NCI-H146 (cell line): ENCODE measurements at regions not wholly inside any gene's neighbourhood (a gene's known extent, or its start where the extent isn't known, plus 50 kb on each side); places are given as distances from the start of the nearest gene placed in this dataset.
"Not testable (repeated sequence)": the region's sequence is repeated elsewhere in the genome, so short reads cannot be mapped to it uniquely, and the experiment has no call there.

Experiments used
- DNase-seq: peaks from one replicate; lab custom pipeline; 2025; lab: John Stamatoyannopoulos, UW

DNA sequence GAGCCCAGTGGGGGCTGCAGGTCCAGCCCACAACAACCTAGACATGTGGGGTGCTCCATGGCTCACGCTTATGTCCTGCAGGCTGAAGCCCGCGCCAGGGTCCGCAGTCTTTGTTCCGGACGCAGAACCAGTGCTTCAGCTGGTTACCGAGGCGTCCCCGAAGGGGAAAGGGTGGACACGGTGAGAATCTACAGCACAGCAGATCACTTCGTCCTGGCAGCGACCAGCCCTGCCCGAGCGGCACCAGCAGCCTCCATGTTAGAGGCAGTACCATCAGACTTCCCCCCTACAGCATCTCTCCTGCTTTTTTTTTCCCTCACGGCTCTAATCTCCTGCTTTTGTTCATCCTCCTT, 1736.4 kb downstream of the TP53TG3F start:
- DNase-seq: no peak

DNA sequence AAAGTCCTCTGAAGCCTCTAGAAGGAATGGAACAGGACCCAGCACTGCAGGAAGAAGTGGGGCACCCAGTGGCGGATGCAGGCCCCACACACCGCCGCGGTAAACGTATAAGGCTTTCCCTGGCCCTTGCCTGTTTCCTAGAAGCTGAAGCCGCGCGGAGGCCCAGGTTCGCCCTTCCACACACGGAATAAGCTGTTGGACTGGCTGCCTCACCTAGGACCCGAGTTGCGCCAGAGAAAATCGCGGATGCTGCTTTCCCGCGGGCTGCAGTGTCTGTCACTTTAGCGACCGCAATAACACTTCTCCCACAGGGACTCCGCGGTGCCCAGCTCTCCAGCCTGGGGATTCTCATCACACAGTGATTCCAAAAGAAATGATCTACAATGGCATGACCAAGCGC, 1736.9 kb downstream of the TP53TG3F start:
- DNase-seq: no peak

DNA sequence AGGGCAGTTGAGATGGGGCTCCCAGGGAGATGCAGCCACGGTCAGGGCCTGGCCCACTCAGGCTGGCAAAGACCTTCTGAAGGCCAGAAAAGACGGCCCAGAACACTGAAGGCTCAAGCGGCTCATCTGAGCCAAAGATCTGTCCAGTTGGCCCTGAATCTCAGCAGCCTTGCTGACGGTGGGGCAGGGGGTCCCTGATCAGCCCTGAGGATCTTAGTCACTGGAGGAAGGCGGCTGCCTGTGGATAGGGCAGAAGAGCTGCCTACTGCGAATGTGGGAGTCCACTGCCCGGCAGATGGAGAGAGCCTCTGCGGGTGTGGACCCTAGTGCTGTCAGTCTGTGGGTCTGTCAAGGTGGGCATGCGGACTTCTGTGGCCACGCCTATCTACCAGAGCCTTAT, 1738.2 kb downstream of the TP53TG3F start:
- DNase-seq: no peak

DNA sequence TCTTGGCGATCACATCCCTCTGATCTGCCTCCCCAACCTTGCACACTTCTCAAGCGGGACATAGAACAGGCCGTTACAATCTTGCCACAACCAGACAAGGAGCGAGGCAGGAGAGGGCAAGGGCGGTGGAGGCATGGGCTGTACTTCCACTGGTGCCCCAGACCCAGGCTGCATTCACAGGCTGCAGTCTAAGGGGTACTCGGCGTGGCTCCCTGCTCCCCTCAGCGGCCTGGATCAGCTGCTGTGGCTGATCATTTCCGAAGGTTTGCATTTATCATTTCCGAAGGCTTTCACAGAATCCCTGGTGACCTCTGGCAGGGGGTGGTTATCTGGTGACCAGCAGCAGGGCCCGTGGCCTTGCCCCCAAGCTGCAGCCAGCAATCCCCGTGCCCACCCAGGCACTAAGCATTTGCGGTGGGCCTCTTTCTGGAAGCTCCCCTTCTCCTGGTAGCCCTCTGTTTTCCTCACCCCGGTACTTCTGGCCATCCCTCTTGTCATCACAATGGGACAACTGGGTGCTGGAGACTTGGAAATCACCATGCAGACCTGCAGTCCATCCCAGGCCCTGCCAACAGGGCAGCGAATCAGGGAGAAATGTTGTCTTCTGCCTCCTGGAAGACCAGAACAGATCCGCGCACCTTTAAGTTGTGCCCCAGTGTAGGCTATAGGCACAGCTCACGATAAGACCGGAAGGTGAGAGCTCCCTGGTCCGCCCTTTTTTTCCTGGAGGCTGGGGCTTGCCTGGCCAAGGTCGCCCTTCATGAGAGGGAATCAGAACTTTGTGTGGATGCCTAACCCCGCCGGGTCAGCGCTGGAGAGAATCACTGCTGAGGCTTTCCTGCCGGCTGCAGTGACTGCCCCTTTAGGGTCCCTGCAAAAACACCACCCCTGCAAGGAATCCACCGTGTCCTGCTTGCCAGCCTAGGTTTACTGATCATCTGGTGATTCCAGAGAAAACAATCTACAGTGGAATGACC, 1739.1 kb downstream of the TP53TG3F start:
- DNase-seq: no peak

DNA sequence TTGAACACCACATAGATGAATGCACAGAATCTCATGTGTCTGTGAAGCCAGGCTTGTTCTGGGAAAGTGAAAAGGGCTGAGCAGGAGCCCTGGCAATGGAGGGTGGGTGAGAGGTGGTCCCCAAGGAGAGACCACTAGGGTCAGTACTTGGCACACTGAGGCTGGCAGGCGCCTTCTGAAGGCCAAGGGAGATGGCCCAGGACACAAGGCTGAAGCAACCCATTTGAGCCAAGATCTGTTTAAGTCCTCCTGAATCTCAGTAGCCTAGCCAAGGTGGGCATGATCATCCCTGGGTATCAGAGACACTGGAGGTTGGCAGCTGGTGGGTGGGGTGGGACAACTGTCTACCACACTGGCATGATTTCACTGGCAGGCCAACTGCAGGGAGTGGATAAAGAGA, 1741.2 kb downstream of the TP53TG3F start:
- DNase-seq: no peak

DNA sequence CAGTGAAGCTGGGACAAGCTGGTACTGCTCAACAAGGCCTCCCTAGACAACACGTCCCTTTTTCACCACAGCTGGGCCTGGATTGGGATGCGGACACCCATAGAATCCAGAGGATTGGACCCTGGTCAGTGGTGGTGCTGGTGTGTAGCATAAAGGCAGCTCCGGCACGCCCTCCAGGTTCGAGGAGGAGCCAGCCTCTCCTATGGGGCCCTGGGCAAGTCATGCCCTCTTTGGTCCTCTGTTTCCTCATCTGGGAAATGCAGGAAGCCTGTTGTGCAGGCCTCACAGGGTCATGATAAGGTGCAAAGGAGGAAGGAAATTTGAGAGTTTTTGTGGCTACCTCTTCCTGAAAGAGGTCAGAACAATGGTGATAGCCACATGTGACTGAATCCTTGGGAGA, 1741.7 kb downstream of the TP53TG3F start:
- no peak for DNase-seq

DNA sequence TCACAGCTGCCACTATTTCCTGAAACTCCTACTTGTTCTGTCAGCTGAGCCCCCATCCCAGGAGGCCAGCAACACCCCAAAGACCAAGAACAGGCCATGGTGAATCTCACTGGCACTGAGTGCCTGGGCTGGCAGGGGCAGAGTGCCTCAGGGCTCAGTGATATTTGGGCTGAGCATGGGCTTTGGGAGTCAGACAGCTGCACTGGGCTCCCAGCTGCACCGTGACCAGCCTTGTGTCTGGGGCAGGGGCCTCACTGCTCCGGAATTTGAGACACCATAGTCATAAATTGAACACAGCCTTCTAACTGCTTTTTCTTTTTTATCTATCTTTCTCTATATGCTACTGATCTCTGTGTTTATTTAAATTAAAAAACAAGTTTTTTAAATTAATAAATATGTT, 1744.2 kb downstream of the TP53TG3F start:
- no peak for DNase-seq

DNA sequence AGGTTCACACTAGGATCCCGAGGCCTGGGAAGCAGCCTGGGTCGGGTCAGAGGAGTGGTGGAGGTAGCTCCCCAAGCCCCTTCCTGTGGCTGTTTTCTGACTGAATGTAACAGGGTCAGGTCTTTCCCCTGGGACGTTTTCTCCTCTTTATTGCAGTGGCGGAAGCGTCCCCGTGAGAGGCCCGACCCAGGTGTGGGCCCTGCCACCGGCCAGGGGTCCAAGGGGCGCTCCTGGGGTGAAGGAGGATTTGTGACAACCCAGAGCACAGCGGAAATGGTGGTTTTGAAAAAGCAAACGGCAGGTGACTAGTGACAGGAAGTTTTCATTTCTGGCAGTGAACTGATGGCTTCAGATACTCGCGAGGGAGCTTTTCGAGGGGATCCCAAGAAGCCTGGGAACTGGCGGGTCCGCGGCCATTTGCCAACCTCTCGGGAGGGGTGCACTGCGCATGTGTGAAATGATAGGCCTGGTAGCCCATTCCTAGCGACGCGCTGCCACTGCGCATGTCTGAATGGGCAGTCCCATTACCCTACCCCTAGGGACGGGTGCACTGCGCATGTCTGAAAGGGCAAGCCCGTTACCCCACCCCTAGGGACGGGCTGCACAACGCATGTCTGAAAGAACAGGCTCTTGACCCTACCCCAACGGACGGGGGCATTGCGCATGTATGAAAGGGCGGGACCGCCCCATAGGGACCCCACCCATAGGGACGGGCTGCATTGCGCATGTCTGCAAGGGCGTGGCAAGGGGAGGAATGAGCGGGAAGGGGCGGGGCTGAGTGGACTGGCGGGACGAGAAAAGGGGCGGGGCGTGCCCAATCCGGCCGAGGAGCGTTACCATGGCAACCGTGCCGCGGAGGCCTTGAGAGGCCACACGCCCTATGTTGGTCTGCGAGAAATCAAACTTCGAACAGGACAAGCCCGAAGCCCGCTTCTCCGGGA, 1747.9 kb downstream of the TP53TG3F start:
- DNase-seq: peak; percentile 25

DNA sequence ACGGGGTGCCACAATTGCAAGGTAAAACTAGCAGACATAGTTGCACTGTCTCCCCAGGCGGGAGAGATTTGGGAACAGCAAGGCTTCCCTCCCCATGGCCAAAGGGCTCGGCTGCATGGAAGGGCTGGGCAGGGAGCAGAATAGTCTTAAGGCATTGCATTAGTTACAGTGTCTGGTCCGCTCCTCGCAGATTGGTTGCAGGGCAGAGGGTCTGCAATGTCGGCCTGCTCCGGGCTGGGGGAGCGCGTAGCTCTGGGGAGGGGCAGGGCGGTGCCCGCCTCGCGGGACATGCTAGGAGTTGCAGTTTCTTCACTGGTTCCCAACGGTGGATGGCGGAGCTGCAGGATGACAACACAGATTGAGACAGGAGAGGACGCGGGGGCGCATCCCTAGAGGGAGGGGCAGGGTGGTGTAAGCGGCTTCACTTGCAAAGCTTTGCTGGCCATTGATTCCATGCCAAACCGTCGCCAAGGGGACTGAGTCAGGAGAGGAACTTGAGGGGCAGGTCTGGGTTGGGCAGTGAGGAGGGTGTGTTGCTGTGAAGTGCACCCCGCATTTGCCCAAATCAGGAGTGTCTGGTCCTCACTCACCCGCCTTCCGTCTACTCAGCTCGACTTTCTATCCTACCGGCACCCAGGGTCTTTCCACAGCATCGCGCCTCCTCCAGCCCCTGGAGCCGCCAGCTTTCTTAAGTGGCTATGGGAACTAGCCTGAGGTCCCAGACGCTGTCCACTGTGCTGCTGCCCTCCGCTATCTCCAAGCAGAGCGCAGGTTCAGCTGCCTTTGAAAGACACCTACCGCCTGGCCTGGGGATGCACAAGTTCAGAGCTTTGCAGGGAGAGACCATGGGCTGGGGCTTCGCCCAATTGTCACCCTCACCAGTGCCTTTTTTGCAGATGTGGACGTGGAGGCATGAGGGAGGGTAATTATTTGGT, 1748.9 kb downstream of the TP53TG3F start:
- no peak for DNase-seq

DNA sequence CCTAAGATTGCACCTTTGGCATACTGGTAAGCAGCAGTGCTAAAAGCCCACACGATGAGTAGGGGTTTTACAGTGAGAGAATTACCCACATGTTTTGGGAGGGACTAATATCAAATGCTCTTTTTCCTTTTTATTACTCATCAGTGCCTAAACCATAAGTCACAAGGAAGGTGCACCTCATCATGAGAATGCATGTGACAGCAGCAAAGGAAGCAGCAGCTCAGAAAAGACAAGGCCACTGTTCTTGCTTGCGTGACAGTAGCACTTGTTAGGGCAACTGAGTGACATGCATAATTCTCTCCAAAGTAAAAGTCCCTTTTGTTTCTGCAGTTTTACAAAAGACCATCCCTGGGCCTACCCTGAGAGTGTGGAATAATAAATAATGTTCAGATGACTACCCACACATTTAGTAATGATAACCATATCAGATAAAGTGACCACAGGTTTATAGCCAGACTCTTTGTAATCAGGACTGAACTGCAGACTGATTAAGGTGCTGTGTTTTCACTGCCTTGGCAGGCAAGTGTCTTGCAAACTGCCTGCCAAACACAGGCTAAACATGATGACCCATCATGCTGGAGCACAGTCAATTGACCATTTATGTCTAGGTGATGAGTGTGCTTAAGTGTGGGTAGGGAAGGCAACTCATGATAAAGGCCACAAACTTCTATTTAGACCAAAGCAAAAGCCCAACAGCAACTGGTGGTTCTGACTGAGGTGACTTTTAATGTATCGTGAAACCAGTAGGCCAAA, 1751.4 kb downstream of the TP53TG3F start:
- DNase-seq: no peak

DNA sequence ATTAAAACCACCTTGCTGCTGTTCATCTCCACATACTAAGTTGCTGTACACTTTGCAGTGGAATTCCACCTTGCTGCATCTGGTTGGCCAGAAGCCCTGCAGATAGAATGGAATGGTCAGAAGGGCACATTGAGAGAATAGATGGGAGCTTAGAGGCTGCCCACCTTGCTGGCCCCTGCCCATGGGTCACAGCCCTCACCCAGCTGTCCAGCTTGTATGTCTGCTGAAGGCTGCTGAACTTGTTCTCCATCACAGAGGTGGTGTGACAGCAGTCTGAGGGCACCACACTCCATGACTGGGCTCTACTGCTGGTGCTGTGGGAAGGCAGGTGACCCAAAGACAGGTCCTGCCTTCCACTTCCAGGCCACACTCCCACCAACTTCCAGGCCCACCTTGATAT, 1755.4 kb downstream of the TP53TG3F start:
- DNase-seq: no peak

DNA sequence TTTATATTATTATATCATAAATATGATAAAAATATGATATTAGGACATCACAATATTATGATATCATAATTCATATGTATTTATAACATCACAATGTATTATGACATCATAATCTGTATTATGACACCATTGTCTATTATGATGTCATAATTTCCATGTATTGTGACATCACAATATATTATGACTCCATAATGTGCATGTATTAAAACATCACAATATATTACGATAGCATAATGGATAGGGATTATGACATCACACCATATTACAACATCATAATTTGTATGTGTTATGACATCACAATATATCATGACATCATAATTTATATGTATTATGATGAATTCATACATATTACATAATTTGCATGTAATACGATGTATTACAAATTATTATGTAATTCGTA, 1755.9 kb downstream of the TP53TG3F start:
- DNase-seq: no peak

DNA sequence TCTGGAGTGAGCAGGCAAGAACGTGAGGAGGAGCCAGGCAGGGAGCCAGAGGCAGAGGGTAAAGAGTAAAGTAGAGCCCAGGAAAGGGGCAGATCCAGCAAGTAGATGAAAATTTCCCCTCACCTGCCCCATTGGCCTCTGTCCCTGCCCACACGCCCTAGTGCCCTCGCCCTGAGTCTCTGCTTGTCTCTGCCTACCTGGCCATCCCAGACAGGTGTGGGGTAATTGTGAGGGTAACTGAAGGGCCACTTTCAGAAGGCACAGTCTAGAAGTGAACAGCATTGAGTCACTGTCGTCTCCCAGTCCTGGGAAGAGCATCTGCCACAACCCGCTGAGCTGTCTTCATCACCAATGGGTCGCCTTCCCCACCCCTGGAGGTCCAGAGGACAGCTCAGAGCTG, 1756.8 kb downstream of the TP53TG3F start:
- not testable (repeated sequence) for DNase-seq

DNA sequence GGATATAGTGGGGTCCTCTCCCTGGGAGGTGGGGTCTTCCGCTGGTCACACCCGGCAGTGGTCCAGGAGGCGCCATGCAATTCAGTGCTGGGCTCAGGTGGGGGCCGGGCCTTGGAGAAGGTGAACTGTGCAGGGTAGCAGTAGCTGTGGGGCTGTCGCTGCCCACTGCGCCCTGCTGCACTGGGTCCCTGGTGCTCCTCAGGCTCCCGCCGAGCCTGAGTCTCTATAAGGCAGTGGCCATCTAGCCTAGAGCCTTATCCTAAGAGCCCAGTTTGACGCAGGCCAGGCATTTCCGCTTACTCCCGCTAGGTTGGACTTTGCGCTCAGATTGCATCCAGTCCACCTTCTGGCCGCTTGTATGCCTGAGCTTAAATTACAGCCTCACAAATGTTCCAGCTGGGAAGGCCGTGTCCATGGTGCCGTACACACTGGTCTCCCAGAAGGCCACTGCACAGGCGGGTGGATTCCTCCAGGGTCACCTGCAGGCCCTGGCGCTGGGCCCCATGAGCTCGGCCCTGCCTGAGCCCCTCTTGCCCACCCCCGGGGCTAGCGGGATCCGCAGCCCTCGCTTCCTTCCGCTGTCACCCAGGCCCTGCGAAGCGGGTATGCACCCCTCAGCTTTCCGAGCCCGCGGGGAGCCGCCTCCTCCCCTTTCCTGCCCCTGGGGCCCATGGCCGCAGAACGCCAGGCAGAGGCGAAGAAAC, 1762.2 kb downstream of the TP53TG3F start:
- DNase-seq: no peak

DNA sequence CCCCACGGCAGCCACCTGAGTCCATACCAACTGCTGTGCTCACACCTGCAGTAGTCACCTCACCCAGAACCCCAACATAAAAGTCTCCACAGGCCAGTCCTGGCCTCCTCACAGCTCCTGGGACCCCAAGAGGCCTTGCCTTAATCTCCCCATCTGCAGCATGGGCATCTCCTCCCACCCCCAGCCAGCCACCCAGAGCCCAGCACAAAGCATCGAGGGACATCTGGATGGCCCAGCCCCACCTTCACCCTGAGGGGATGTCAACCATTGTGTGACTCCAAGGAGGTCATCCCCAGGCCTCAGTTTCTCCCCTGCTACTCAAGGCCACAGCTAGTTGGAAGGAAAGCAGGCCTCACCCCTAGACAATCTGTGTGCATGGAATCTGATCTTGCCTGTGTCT, 1775.3 kb downstream of the TP53TG3F start:
- no peak for DNase-seq

DNA sequence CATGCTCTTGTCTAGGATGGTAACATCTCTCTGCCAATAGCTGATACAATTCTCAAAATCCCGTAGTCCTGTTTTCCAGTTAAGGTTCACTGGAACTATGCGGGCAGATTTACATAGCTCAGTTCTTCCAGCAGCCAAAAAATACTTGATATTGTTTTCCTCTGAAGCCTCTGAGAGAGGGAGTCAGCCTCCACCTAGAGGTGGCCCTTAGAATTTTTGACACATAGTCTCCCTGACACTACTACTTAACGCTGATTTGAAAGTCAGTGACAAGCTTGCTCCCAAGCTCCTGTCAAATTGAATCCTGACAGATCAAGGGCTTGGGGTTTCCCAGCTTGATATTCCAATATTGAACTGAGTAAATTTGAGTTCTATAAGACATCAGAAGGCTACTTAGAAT, 1780.1 kb downstream of the TP53TG3F start:
- no peak for DNase-seq

DNA sequence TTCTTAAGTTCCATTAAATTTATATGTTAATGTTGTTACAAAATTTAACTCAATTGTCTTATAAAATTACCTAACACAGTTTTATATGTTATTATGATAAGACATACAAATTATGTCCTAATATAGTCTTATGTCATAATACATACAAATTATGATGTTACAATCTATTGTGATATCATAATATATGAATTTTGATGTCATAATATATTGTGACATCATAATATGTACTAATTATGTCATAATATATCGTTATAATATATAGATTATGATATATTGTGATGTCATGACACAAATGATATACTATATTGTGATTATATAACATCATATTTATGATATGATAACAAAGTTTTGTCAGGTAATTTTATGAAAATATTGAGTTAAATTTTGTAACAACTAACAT, 1789.6 kb downstream of the TP53TG3F start:
- no peak for DNase-seq

DNA sequence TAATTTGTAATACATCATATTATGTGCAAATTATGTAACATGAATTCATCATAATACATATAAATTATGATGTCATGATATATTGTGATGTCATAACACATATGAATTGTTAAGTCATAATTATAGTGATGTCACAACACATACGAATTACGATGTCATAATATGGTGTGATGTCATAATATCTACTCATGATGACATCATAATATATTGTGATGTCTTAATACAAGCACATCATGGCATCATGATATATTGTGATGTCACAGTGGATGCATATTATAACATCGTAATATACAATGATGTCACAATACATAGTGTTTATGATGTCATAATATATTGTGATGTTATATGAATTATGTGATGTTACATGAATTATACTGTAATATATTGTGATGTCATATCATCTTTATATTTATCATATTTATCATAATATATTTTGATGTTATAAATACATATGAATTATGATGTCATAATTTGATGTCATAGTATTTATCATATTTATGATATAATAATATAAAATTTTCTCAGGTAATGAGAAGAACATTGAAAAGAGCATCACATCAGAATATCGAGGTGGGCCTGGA, 1793.0 kb downstream of the TP53TG3F start:
- no peak for DNase-seq

DNA sequence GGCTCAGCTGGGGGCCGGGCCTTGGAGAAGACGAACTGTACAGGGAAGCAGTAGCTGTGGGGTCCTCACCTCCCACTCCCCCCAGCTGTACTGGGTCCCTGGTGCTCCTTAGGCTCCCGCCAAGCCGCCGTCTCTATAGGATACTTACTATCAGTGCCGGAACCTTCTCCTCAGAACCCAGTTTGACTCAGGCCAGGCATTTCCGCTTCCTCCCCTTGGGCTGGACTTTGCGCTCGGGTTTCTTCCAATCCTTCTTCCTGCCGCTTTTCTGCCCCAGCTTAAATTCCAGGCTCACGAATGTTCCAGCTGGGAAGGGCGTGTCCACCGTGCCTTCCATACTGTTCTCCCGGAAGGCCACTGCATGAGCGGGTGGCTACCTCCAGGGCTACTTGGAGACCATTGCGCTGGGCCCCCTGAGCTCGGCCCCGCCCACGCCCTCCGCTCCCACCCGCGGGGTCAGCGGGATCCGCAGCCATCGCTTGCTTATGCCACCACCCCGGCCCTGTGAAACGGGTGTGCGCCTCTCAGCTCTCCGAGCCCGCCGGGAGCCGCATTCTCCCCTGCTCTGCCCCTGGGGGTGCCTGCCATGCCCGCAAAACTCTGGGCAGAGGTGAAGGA, 1795.9 kb downstream of the TP53TG3F start:
- DNase-seq: no peak

DNA sequence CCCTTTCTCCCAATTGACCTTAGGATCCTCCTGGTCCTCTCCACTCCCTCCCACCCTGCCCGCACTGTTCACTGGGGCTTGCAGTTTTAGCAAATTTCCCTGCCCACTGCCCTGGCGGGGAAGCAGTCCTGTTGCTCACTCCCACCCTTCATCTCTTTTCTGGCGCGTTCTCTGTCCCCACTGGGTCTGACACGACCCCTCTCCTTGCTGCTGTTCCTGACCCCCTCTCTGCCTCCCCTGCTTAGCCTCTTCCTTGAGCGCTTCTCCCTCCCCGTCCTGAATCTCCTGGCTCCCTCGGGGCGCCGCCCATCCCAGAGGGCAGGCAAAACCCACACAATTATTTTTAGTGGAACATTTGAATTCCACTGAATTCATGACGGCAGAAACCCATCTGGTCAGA, 1796.4 kb downstream of the TP53TG3F start:
- no peak for DNase-seq
